ENCODE measurements at regions not wholly inside any gene's neighbourhood (a gene's known extent, or its start where the extent isn't known, plus 50 kb on each side); places are given as distances from the start of the nearest gene placed in this dataset.

GRCh38 chr11:119940401-119940976 lies 197.4 kb downstream of the TRIM29 start:
- DNase-seq (no peak), ATAC-seq (no peak)
- intact Hi-C loops (cut with micrococcal nuclease), result no loop called here
- Histone ChIP-seq H3K36me3 (ENCODE audit: control insufficient read depth, insufficient read depth, low read length) (no peaks in the 10 kb centered on the region), H3K4me1 (ENCODE audit: control insufficient read depth, insufficient read depth, low read length) (no peaks in the 10 kb centered on the region), H3K27ac (ENCODE audit: low read length) (no peak overlapping the region), H3K27me3 (ENCODE audit: control insufficient read depth, insufficient read depth, low read length) (no peaks in the 10 kb centered on the region), H3K4me3 (ENCODE audit: low read length) (no peak overlapping the region), H3K9me3 (ENCODE audit: control insufficient read depth, insufficient read depth, low read length) (no peaks in the 10 kb centered on the region)
- Mint-ChIP-seq H3K4me3 (no peak overlapping the region), H3K36me3 (no peaks in the 10 kb centered on the region), H3K9me3 (no peaks in the 10 kb centered on the region), H3K4me1 (no peaks in the 10 kb centered on the region), H3K27ac (no peak overlapping the region), H3K27me3 (ENCODE audit: low read depth in 2 of 2) (peaks cover 22 to 48% of the 10 kb centered on the region in 2 donors)
- 80% methylated on average over 7 of the region's 7 CpGs for WGBS (ENCODE audit: insufficient coverage)
- no peak for TF ChIP-seq CTCF (IDR thresholded peaks at IDR 0.05)

GRCh38 chr11:119937412-119937811 lies 200.5 kb downstream of the TRIM29 start:
- Mint-ChIP-seq H3K4me1 (no peaks in the 10 kb centered on the region), H3K9me3 (no peaks in the 10 kb centered on the region), H3K27me3 (ENCODE audit: low read depth in 2 of 2) (peaks cover 28 to 57% of the 10 kb centered on the region in 2 donors), H3K27ac (no peak overlapping the region), H3K4me3 (no peak overlapping the region), H3K36me3 (no peaks in the 10 kb centered on the region)
- Histone ChIP-seq H3K4me3 (ENCODE audit: low read length) (no peak overlapping the region), H3K27me3 (ENCODE audit: control insufficient read depth, insufficient read depth, low read length) (no peaks in the 10 kb centered on the region), H3K4me1 (ENCODE audit: control insufficient read depth, insufficient read depth, low read length) (no peaks in the 10 kb centered on the region), H3K9me3 (ENCODE audit: control insufficient read depth, insufficient read depth, low read length) (no peaks in the 10 kb centered on the region), H3K27ac (ENCODE audit: low read length) (no peak overlapping the region), H3K36me3 (ENCODE audit: control insufficient read depth, insufficient read depth, low read length) (no peaks in the 10 kb centered on the region)
- ATAC-seq, result no peak
- WGBS (ENCODE audit: insufficient coverage), result 86% methylated on average over 4 of the region's 4 CpGs
- TF ChIP-seq CTCF (IDR thresholded peaks at IDR 0.05), result no peak
- no peak for DNase-seq
- intact Hi-C loops (cut with micrococcal nuclease), result no loop called here

- Mint-ChIP-seq H3K27ac (no peak overlapping the region), H3K4me1 (no peaks in the 10 kb centered on the region), H3K36me3 (no peaks in the 10 kb centered on the region), H3K4me3 (no peak overlapping the region), H3K9me3 (no peaks in the 10 kb centered on the region), H3K27me3 (ENCODE audit: low read depth in 2 of 2) (peaks cover 34 to 58% of the 10 kb centered on the region in 2 donors)
- H3K27ac ChIP-seq (ENCODE audit: low read length), result no peak overlapping the region
- WGBS (ENCODE audit: insufficient coverage), result 77% methylated on average over 5 of the region's 5 CpGs
- ATAC-seq (no peak), DNase-seq (no peak)
- H3K4me1 ChIP-seq (ENCODE audit: control insufficient read depth, insufficient read depth, low read length), result no peaks in the 10 kb centered on the region
- H3K4me3 ChIP-seq (ENCODE audit: low read length), result no peak overlapping the region
- no peaks in the 10 kb centered on the region for H3K9me3 ChIP-seq (ENCODE audit: control insufficient read depth, insufficient read depth, low read length)
- no peaks in the 10 kb centered on the region for H3K27me3 ChIP-seq (ENCODE audit: control insufficient read depth, insufficient read depth, low read length)
- H3K36me3 ChIP-seq (ENCODE audit: control insufficient read depth, insufficient read depth, low read length), result no peaks in the 10 kb centered on the region
- intact Hi-C loops (cut with micrococcal nuclease), result no loop called here
- TF ChIP-seq CTCF (IDR thresholded peaks at IDR 0.05), result no peak
Measured at GRCh38 chr11:119936426-119936825, 201.5 kb downstream of the TRIM29 start.

GRCh38 chr11:119935349-119935925 lies 202.5 kb downstream of the TRIM29 start:
- H3K27ac Mint-ChIP-seq, result no peak overlapping the region
- Histone ChIP-seq H3K4me3 (ENCODE audit: low read length) (no peak overlapping the region), H3K27ac (ENCODE audit: low read length) (no peak overlapping the region), H3K9me3 (ENCODE audit: control insufficient read depth, insufficient read depth, low read length) (no peaks in the 10 kb centered on the region), H3K27me3 (ENCODE audit: control insufficient read depth, insufficient read depth, low read length) (no peaks in the 10 kb centered on the region), H3K36me3 (ENCODE audit: control insufficient read depth, insufficient read depth, low read length) (no peaks in the 10 kb centered on the region), H3K4me1 (ENCODE audit: control insufficient read depth, insufficient read depth, low read length) (no peaks in the 10 kb centered on the region)
- no peak for ATAC-seq
- WGBS (ENCODE audit: insufficient coverage), result 88% methylated on average over 7 of the region's 7 CpGs
- H3K4me3 Mint-ChIP-seq, result no peak overlapping the region
- no peaks in the 10 kb centered on the region for H3K9me3 Mint-ChIP-seq
- peaks cover 44 to 68% of the 10 kb centered on the region in 2 donors for H3K27me3 Mint-ChIP-seq (ENCODE audit: low read depth in 2 of 2)
- no peaks in the 10 kb centered on the region for H3K36me3 Mint-ChIP-seq
- no peak for DNase-seq
- TF ChIP-seq CTCF (IDR thresholded peaks at IDR 0.05), result no peak
- H3K4me1 Mint-ChIP-seq, result no peaks in the 10 kb centered on the region
- intact Hi-C loops (cut with micrococcal nuclease), result no loop called here
